GM12874 (cell line): ENCODE measurements at regions not wholly inside any gene's neighbourhood (a gene's known extent, or its start where the extent isn't known, plus 50 kb on each side); places are given as distances from the start of the nearest gene placed in this dataset.

Experiments used
- CTCF ChIP-seq: IDR thresholded peaks from 2 replicates; pipeline ENCODE4 v1.5.1; 2011; ENCODE audit warnings: low read depth, mild to moderate bottlenecking, control low read depth, low read length, moderate library complexity; ENCODE audit not compliant: insufficient read depth

- no peak for TF ChIP-seq CTCF
Observed at GRCh38 chr10:128879030-128879429, 588.0 kb upstream of the MGMT start.

- TF ChIP-seq CTCF, result no peak
Observed at GRCh38 chr10:128879441-128880140, 587.5 kb upstream of the MGMT start.

GRCh38 chr10:128880159-128880725 lies 586.8 kb upstream of the MGMT start:
- no peak for TF ChIP-seq CTCF

GRCh38 chr10:128881086-128881485 lies 586.0 kb upstream of the MGMT start:
- no peak for TF ChIP-seq CTCF

- no peak for TF ChIP-seq CTCF
Observed at GRCh38 chr10:128883231-128884032, 583.6 kb upstream of the MGMT start.

GRCh38 chr10:128884033-128884425 lies 583.0 kb upstream of the MGMT start:
- TF ChIP-seq CTCF, result no peak

GRCh38 chr10:128884496-128885072 lies 582.5 kb upstream of the MGMT start:
- TF ChIP-seq CTCF, result no peak
